GM12878 (cell line): ENCODE measurements at regions not wholly inside any gene's neighbourhood (a gene's known extent, or its start where the extent isn't known, plus 50 kb on each side); places are given as distances from the start of the nearest gene placed in this dataset.

Experiments used
- ASH2L ChIP-seq: fragments of 300-600, 200-600 bp; sonication (generic); IDR thresholded peaks from 2 replicates; pipeline ENCODE4 v1.6.1; 2017; ENCODE audit warnings: low read depth, mild to moderate bottlenecking, borderline replicate concordance
- SIN3A ChIP-seq: IDR thresholded peaks from 2 replicates; pipeline ENCODE4 v1.6.1; 2012; ENCODE audit warnings: low read depth, low read length, improper control_type of control experiment
- SIX5 ChIP-seq: IDR thresholded peaks from 2 replicates; pipeline ENCODE4 v1.6.1; 2011; ENCODE audit warnings: mild to moderate bottlenecking, low read depth, low read length, moderate library complexity; ENCODE audit not compliant: severe bottlenecking
- TF ChIP-seq, protein P1 (sequence below), 3 experiments: IDR thresholded peaks in 2 of 3; conservative IDR thresholded peaks in 1 of 3; 2 replicates each; pipeline ENCODE4 v1.5.1; 2011; ENCODE audit warnings: low read depth in 3 of 3, low read length in 3 of 3, mild to moderate bottlenecking in 3 of 3, control low read depth in 2 of 3, moderate library complexity in 2 of 3, inconsistent platforms in 1 of 3, mixed read lengths in 1 of 3; ENCODE audit not compliant: control insufficient read depth in 2 of 3, insufficient read depth in 1 of 3; ENCODE audit errors: extremely low read depth in 1 of 3

DNA sequence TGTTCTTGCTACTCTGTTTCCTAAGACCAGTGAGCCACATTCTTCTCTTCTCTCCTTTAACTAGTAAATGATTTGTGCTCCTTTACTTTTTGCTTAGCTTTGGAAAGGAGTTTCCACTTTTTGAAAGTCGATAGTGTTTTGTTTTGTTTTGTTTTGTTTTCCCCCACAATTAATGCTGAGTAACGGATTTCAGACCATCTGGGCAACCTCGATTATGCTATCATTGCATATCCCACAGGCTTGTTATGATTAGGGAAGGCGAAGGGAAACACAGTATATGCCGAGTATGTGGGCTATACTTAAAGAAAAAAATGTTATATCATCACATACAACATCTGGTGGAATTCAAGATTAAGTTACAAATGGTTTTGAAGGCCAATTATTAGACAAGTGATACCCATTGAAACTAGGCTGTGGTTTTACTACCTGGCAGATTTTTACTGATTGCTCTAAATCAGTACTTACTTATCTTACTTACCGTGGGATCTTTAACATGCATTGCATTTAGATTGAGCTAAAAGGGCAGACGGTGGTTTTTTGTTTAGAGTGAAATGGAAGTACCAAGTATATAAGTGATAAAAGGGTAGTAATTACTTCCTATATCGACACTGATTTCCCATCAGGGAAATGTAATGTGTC lies 361.3 kb upstream of the SOX9 start:
- no peak for TF ChIP-seq SIN3A
- TF ChIP-seq SIX5, result no peak
- TF ChIP-seq, protein P1, sequence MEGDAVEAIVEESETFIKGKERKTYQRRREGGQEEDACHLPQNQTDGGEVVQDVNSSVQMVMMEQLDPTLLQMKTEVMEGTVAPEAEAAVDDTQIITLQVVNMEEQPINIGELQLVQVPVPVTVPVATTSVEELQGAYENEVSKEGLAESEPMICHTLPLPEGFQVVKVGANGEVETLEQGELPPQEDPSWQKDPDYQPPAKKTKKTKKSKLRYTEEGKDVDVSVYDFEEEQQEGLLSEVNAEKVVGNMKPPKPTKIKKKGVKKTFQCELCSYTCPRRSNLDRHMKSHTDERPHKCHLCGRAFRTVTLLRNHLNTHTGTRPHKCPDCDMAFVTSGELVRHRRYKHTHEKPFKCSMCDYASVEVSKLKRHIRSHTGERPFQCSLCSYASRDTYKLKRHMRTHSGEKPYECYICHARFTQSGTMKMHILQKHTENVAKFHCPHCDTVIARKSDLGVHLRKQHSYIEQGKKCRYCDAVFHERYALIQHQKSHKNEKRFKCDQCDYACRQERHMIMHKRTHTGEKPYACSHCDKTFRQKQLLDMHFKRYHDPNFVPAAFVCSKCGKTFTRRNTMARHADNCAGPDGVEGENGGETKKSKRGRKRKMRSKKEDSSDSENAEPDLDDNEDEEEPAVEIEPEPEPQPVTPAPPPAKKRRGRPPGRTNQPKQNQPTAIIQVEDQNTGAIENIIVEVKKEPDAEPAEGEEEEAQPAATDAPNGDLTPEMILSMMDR (IDR thresholded peaks at IDR 0.05 in 2 of 3, conservative IDR thresholded peaks at IDR 0.05 in 1 of 3; ENCODE audit: control insufficient read depth in 2 of 3, extremely low read depth in 1 of 3, insufficient read depth in 1 of 3, low read depth in 3 of 3, low read length in 3 of 3), result no peak
- TF ChIP-seq ASH2L, result no peak
